CD4-positive, alpha-beta T cell (primary cell): ENCODE measurements at regions not wholly inside any gene's neighbourhood (a gene's known extent, or its start where the extent isn't known, plus 50 kb on each side); places are given as distances from the start of the nearest gene placed in this dataset.

ENCODE experiments used
- ATAC-seq: fragments of 200-7000 bp; cut with Tn5 transposase; one replicate; pipeline ENCODE4 v1.10.0; 2022; ENCODE audit warnings: mild to moderate bottlenecking; ENCODE audit not compliant: poor library complexity
- CTCF ChIA-PET: fragments of 350-600 bp; sonication (Branson Sonifier 250); formaldehyde crosslinking; loops from one replicate; lab custom pipeline; 2021; ENCODE audit warnings: antibody characterized with exemption, inconsistent platforms; lab: Charles Lee
- POLR2A ChIA-PET: fragments of 350-600 bp; sonication (Branson Sonifier 250); formaldehyde crosslinking; loops from one replicate; lab custom pipeline; 2021; ENCODE audit warnings: antibody characterized with exemption, inconsistent platforms; lab: Charles Lee
- DNase-seq, 14 experiments: peaks; one replicate each; pipeline ENCODE4 v3.0.0-alpha.2; 2013 to 2020; ENCODE audit warnings: mixed read lengths in 2 of 14
- H3K27ac ChIP-seq, 2 donors: one replicate each; pipeline versions ENCODE4 v1.5.1 to v1.7.0; 2013; ENCODE audit warnings: low read length in 2 of 2, low read depth in 1 of 2, mild to moderate bottlenecking in 1 of 2
- H3K27me3 ChIP-seq, 2 experiments: 1 replicate in 1 of 2; 2 replicates in 1 of 2; pipeline versions ENCODE4 v1.6.1 to v1.7.0; 2013; ENCODE audit warnings: low read length in 2 of 2, control low read depth in 1 of 2, mild to moderate bottlenecking in 1 of 2, moderate library complexity in 1 of 2; ENCODE audit not compliant: insufficient read depth in 2 of 2, control insufficient read depth in 1 of 2
- H3K36me3 ChIP-seq: one replicate; pipeline ENCODE4 v1.6.1; 2013; ENCODE audit warnings: low read length, control low read depth; ENCODE audit not compliant: insufficient read depth
- H3K4me1 ChIP-seq: one replicate; pipeline ENCODE4 v1.6.1; 2013; ENCODE audit warnings: low read length, control low read depth; ENCODE audit not compliant: insufficient read depth
- H3K4me3 ChIP-seq: one replicate; pipeline ENCODE4 v1.5.1; 2013; ENCODE audit warnings: mild to moderate bottlenecking, low read length, moderate library complexity
- H3K9me3 ChIP-seq, 2 experiments: 1 replicate in 1 of 2; 2 replicates in 1 of 2; pipeline versions ENCODE4 v1.6.1 to v1.7.0; 2013; ENCODE audit warnings: low read length in 2 of 2, mild to moderate bottlenecking in 2 of 2, control low read depth in 1 of 2, moderate library complexity in 1 of 2; ENCODE audit not compliant: control insufficient read depth in 1 of 2, insufficient read depth in 1 of 2
- H3K27ac Mint-ChIP-seq: one replicate; pipeline ENCODE4 v1.8.0; 2020; ENCODE audit warnings: mixed read lengths
- H3K27me3 Mint-ChIP-seq: one replicate; pipeline ENCODE4 v1.8.0; 2021; ENCODE audit warnings: mixed read lengths
- H3K36me3 Mint-ChIP-seq: one replicate; pipeline ENCODE4 v1.8.0; 2021; ENCODE audit warnings: low read depth, mixed read lengths
- H3K4me1 Mint-ChIP-seq: one replicate; pipeline ENCODE4 v1.8.0; 2021; ENCODE audit warnings: low read depth, mixed read lengths
- H3K4me3 Mint-ChIP-seq: one replicate; pipeline ENCODE4 v1.8.0; 2020; ENCODE audit warnings: mild to moderate bottlenecking, mixed read lengths
- H3K9me3 Mint-ChIP-seq: one replicate; pipeline ENCODE4 v1.8.0; 2020; ENCODE audit warnings: mixed read lengths
- intact Hi-C, 2 experiments: fragments of 100-400 bp; cut with DNase I in 1 of 2; cut with micrococcal nuclease in 1 of 2; formaldehyde crosslinking; loops; one replicate each; pipeline versions ENCODE4 v1.15.1 to v1.9.0; 2023 to 2025; cut with DNase I, micrococcal nuclease
- TF ChIP-seq, protein P1 (sequence below): fragments of 200-600 bp; IDR thresholded peaks from one replicate; pipeline ENCODE4 v1.8.0; 2022; ENCODE audit warnings: antibody characterized with exemption, mild to moderate bottlenecking

DNA sequence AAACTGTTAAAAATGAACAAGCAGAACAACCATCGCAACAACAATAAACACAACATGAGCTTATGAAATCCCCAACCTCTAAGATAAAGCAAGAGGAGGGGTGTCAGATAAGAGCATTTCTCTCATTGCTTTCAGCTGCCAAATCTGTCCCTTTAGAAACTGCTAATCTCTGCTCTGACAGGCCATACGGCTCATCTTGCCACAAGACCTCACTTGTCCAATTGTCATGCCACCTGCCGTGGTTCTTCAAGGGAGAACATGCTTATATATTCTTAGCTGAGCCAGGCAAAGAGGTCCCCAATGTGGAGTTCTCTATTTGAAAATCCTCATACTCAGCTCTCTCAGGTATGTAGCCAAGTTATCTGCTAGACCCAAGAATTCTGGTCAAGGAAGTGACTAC lies 405.0 kb upstream of the TNC start:
- intact Hi-C loops = loop anchor here (5.0 to 10.0 kb wide), 4 partner anchors 508 to 1118 kb away; partner anchors contain the start of gene TEX48 (in 1 of the 2)
- DNase-seq (no peak), ATAC-seq (no peak)
- H3K4me1 Mint-ChIP-seq = no peaks in the 10 kb centered on the region
- TF ChIP-seq, protein P1, sequence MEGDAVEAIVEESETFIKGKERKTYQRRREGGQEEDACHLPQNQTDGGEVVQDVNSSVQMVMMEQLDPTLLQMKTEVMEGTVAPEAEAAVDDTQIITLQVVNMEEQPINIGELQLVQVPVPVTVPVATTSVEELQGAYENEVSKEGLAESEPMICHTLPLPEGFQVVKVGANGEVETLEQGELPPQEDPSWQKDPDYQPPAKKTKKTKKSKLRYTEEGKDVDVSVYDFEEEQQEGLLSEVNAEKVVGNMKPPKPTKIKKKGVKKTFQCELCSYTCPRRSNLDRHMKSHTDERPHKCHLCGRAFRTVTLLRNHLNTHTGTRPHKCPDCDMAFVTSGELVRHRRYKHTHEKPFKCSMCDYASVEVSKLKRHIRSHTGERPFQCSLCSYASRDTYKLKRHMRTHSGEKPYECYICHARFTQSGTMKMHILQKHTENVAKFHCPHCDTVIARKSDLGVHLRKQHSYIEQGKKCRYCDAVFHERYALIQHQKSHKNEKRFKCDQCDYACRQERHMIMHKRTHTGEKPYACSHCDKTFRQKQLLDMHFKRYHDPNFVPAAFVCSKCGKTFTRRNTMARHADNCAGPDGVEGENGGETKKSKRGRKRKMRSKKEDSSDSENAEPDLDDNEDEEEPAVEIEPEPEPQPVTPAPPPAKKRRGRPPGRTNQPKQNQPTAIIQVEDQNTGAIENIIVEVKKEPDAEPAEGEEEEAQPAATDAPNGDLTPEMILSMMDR = no peak
- ChIA-PET POLR2A (no interaction called here), CTCF (no interaction called here)
- Histone ChIP-seq H3K4me3 (no peak overlapping the region), H3K27me3 (peaks cover 0 to 9% of the 10 kb centered on the region in 2 experiments), H3K27ac (no peak overlapping the region), H3K4me1 (no peaks in the 10 kb centered on the region), H3K9me3 (no peaks in the 10 kb centered on the region), H3K36me3 (no peaks in the 10 kb centered on the region)
- peaks cover 47% of the 10 kb centered on the region for H3K27me3 Mint-ChIP-seq
- no peaks in the 10 kb centered on the region for H3K36me3 Mint-ChIP-seq
- H3K9me3 Mint-ChIP-seq = no peaks in the 10 kb centered on the region
- no peak overlapping the region for H3K27ac Mint-ChIP-seq
- H3K4me3 Mint-ChIP-seq = no peak overlapping the region

DNA sequence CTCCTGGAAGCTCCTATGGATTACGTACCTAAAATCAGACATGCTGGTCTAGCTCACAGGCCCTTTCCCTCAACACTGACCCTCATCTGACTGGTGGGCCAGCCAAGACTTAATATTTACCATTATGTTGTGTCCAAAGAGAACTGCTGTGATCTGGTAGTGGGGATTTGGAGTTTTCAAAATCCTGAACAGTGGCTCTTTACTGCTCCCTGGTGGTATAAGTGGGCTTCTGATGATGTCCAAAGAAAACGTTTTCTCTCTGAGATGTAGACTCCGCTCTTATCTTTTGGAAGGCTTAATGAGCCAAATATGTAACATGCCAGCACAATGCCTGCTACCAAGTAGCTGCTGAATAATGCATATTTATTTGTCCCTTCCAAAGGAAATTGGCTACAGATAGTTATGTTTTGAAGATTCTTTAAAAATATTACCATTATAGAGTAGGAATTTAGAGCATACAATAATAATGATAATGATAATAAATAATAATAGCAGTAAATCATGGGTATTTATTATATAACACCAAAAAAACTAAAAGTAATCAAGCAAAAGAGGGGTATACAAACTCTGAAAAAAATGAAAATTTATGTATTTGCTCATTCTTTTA lies 406.6 kb upstream of the TNC start:
- DNase-seq (peak in 4 of 14 experiments; percentile 11 to 47 (median 40)), ATAC-seq (no peak)
- Mint-ChIP-seq H3K27ac (no peak overlapping the region), H3K4me3 (no peak overlapping the region), H3K27me3 (peaks cover 44% of the 10 kb centered on the region), H3K36me3 (no peaks in the 10 kb centered on the region), H3K9me3 (no peaks in the 10 kb centered on the region), H3K4me1 (no peaks in the 10 kb centered on the region)
- intact Hi-C loops = loop anchor here (1.0 to 10.0 kb wide), 5 partner anchors 510 to 1120 kb away; partner anchors contain the start of gene TEX48 (in 1 of the 2)
- Histone ChIP-seq H3K27me3 (peaks cover 0 to 11% of the 10 kb centered on the region in 2 experiments), H3K4me1 (no peaks in the 10 kb centered on the region), H3K9me3 (no peaks in the 10 kb centered on the region), H3K36me3 (no peaks in the 10 kb centered on the region), H3K4me3 (no peak overlapping the region), H3K27ac (no peak overlapping the region)
- ChIA-PET POLR2A (no interaction called here), CTCF (interaction anchor here (0.6 to 0.9 kb wide), 2 partner anchors 14 to 903 kb away, joined by 3 read pairs; no protein-coding TSS in a partner anchor)
- TF ChIP-seq, protein P1 = peak; percentile 33

DNA sequence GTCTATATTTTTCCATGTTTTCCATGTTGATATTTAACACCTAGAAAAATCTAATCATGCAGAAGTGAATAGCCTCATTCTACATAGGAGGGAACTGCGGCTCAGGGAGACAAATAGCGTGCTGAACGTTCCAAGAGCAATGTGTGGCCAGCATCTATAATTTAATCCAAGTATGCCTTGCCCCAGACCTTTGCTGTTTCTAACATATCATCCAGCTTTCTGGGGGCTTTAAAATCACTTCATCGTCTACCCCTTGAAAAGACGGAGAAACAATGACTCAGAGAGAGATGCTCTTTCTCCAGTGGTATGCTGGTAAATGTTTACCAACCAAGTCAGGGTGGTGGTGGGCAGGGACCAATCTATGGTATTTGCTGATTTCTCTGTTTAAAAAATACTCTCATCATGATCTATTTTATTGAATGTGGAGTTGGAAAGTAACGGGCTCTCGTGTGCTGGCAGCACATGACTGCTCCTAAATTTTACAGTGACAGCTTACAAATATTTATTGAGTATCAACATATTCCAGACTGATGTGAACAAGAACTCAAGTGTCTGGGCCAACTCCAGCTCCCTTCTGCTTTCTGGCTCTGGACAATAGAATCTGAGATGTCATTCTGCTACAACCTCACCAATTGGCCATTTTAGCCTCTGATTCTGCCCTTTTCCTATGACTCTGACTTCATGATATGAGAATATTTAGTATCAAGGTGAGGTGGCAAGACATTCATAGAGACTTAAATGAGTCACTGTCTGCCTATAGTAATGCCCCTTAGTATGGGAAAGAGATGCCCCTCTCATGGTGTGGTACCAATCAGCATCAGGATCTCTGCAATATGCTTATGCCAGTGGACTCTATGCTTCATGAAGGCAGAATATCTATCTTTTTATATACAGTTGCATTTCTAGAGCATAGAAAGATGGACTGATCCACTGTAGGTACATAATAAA lies 407.4 kb upstream of the TNC start:
- no peak overlapping the region for H3K4me3 ChIP-seq
- TF ChIP-seq, protein P1 = no peak
- ATAC-seq = no peak
- peaks cover 0 to 18% of the 10 kb centered on the region in 2 experiments for H3K27me3 ChIP-seq
- no peaks in the 10 kb centered on the region for H3K36me3 ChIP-seq
- Mint-ChIP-seq H3K27ac (no peak overlapping the region), H3K9me3 (no peaks in the 10 kb centered on the region), H3K4me3 (no peak overlapping the region), H3K36me3 (no peaks in the 10 kb centered on the region), H3K27me3 (peaks cover 52% of the 10 kb centered on the region), H3K4me1 (no peaks in the 10 kb centered on the region)
- H3K9me3 ChIP-seq = no peaks in the 10 kb centered on the region
- ChIA-PET CTCF (no interaction called here), POLR2A (no interaction called here)
- no peak for DNase-seq
- H3K27ac ChIP-seq = no peak overlapping the region
- intact Hi-C loops = loop anchor here in 1 of 2 experiments (10.0 kb wide), 2 partner anchors 511 to 1121 kb away; no protein-coding TSS in a partner anchor
- H3K4me1 ChIP-seq = no peaks in the 10 kb centered on the region
